IPS-15b (cell line): ENCODE measurements at regions not wholly inside any gene's neighbourhood (a gene's known extent, or its start where the extent isn't known, plus 50 kb on each side); places are given as distances from the start of the nearest gene placed in this dataset.
"Not testable (repeated sequence)": the region's sequence is repeated elsewhere in the genome, so short reads cannot be mapped to it uniquely, and the experiment has no call there.

Experiments
- H3K27me3 ChIP-seq: one replicate; pipeline ENCODE4 v1.6.1; 2013; ENCODE audit warnings: low read length; ENCODE audit not compliant: control insufficient read depth, insufficient read depth
- H3K36me3 ChIP-seq: one replicate; pipeline ENCODE4 v1.6.1; 2013; ENCODE audit warnings: low read length; ENCODE audit not compliant: control insufficient read depth, insufficient read depth
- H3K4me1 ChIP-seq: one replicate; pipeline ENCODE4 v1.6.1; 2013; ENCODE audit warnings: mild to moderate bottlenecking, low read length; ENCODE audit not compliant: control insufficient read depth, insufficient read depth
- H3K4me3 ChIP-seq: one replicate; pipeline ENCODE4 v1.5.1; 2013; ENCODE audit warnings: low read depth, low read length
- H3K9ac ChIP-seq: one replicate; pipeline ENCODE4 v1.6.1; 2013; ENCODE audit warnings: low read depth, mild to moderate bottlenecking, low read length
- H3K9me3 ChIP-seq: one replicate; pipeline ENCODE4 v1.6.1; 2013; ENCODE audit warnings: mild to moderate bottlenecking, low read length; ENCODE audit not compliant: control insufficient read depth, insufficient read depth

DNA sequence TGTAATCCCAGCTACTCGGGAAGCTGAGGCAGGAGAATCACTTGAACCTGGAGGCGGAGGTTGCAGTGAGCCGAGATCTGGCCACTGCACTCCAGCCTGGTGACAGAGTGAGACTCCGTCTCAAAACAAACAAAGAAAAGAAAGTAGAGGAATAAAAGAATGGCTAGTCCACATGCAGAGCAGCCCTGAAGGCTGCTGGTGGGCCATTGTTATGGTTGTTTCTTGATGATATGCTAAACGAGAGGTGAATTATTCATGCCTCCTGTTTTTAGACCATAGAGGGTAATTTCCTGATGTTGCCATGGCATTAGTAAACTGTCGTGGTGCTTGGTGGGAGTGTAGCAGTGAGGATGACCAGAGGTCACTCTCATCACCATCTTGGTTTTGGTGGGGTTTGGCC, 53.3 kb upstream of the DHRSX start:
- not testable (repeated sequence) for H3K9ac ChIP-seq, H3K4me1 ChIP-seq, H3K4me3 ChIP-seq, H3K27me3 ChIP-seq, H3K36me3 ChIP-seq, H3K9me3 ChIP-seq

DNA sequence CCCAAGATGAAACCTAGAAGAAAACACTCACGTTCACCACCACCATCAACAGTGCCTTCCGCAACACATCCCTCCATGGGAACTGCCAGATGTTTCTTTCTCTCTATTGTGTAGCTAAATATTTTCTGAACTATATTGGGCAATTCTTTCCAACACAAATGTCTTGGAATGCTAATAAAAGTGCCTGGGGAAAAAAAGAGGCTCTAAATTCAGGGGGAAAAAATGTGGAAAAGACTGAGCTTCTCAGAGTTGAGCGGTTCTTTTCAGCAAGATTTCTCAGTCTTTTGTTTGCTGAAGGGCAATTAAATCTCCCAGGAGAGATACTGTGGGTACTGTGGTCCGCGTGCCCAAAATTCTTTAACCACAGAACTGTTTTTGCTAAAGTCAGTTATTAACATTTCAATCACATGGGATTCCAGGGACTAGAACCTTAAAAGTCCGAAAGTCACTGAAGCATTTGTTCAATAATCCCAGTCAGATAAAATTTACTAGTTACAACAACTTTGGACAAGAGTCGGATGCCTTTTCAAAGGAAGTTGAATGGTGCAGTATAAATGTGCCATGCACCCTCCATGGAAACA, 51.9 kb upstream of the DHRSX start:
- Histone ChIP-seq H3K9me3 (no peaks in the 10 kb centered on the region), H3K9ac (no peak overlapping the region), H3K4me3 (no peak overlapping the region), H3K27me3 (no peaks in the 10 kb centered on the region), H3K4me1 (peaks cover 14% of the 10 kb centered on the region), H3K36me3 (no peaks in the 10 kb centered on the region)

DNA sequence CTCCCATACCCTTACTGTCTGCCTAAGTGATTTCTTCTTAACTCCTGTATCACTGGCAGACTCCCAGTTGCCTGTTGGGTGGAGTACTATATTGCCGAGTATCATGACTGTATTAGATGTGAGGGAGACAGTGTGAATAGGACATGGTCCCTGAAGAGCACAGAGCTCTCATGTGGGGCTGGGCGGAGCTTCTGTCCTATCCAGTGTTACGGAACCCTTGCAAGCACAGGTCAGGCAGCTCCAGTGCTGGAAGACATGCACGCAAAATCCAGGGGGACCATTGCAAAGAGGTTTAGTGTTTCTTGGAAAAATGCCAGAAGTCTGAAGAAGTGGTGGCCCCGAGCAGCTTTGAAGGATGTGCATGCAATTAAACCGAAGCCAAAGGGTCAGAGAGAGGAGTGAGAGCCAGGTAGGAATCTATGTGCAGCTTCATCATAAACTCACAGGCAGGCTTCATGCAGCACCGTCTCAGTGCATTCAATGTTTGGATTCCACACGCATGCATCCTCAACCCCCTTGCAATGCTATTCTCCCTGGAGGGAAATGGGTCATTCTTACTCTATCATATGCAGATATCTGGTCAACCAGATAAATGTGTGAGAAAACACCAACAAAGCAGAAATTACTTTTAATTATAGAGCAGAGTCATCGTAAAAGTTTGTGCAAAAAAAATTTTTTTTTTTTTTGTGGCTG, 49.7 kb upstream of the DHRSX start:
- Histone ChIP-seq H3K9me3 (no peaks in the 10 kb centered on the region), H3K4me3 (no peak overlapping the region), H3K4me1 (peaks cover 14% of the 10 kb centered on the region), H3K9ac (no peak overlapping the region), H3K36me3 (no peaks in the 10 kb centered on the region), H3K27me3 (no peaks in the 10 kb centered on the region)
